A172 (cell line): ENCODE measurements at regions not wholly inside any gene's neighbourhood (a gene's known extent, or its start where the extent isn't known, plus 50 kb on each side); places are given as distances from the start of the nearest gene placed in this dataset.
"Not testable (repeated sequence)": the region's sequence is repeated elsewhere in the genome, so short reads cannot be mapped to it uniquely, and the experiment has no call there.

Experiments used
- DNase-seq: peaks from one replicate; pipeline ENCODE4 v3.0.0-alpha.2; 2015; ENCODE audit warnings: low spot score

- DNase-seq = no peak
Measured at GRCh38 chr2:117359266-117359914, 455.1 kb upstream of the DDX18 start.

- DNase-seq = no peak
Measured at GRCh38 chr2:117360586-117360985, 453.9 kb upstream of the DDX18 start.

GRCh38 chr2:117378653-117379052, 435.8 kb upstream of the DDX18 start:
- DNase-seq = no peak

GRCh38 chr2:117379928-117380327, 434.6 kb upstream of the DDX18 start:
- DNase-seq = no peak

- not testable (repeated sequence) for DNase-seq
Measured at GRCh38 chr2:117383997-117384396, 430.5 kb upstream of the DDX18 start.

DNA sequence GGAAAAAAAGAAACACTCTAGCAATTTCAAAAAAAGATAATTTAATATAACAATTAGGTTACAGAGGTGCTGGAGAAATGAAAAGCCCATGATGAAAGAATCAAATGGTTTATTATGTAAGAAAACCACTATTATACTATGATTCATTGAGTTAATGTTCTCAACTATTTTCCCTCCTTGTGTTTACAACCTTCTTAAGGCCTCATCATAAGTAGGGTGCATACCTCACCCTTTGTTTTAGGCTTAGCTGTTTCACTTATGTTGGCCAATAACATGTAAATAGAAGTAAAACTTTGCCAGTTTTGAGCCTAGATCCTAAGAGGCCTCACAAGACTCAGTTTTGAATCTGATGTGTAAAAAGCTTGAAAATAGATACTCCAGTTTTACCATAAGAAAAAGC, 418.3 kb upstream of the DDX18 start:
- DNase-seq = no peak

DNA sequence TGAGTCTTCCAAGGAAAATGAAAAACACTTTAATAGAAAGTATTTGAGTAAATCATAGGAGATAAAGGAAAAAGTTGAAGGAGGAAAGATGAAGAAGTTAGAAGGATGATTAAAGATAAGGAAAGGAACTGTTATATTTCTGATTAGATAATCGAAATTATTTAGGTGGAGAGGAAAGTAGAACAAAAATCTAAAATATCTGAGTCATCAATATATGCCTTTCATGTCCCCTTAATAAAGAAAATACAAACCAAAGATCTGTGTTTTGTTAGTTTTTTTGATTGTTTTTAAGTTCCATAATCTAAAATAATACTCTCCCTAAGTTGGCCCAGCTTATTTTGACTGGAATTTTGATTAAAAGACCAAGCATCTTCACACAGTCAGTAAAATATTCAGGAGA, 412.9 kb upstream of the DDX18 start:
- no peak for DNase-seq

DNA sequence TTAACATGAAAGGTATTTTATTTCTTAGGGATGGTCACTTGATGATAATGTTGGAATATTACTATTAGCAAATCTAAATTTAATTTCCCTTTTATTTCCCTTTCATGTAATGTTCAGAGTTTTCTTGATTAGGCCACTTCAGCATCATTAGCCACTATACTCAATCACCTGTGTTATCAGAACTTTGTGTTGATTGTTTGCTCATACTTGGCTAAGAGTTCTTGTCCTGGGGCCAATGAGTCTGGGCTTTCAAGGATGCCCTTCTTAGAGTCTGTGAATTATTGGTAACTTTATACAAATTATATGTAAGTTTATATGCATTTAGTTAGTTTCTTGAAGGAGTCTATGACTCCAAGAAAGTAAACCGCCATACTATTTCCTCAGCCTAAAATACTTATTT, 408.0 kb upstream of the DDX18 start:
- no peak for DNase-seq

DNA sequence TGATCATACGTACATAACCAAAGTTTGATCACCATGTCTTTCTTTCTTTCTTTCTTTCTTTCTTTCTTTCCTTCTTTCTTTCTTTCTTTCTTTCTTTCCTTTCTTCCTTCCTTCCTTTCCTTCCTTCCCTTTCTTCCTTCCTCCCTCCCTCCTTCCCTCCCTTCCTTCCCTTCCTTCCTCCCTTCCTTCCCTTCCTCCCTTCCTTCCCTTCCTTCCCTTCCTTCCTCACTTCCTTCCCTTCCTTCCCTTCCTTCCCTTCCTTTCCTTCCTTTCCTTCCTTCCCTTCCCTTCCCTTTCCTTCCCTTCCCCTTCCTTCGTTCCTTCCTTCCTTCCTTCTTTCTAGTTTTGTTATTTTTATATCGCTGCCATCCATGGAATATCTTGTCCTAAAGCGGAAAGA, 406.7 kb upstream of the DDX18 start:
- no peak for DNase-seq

- DNase-seq = no peak
Measured at GRCh38 chr2:117409443-117409842, 405.0 kb upstream of the DDX18 start.

GRCh38 chr2:117411983-117412382, 402.5 kb upstream of the DDX18 start:
- DNase-seq = no peak

DNA sequence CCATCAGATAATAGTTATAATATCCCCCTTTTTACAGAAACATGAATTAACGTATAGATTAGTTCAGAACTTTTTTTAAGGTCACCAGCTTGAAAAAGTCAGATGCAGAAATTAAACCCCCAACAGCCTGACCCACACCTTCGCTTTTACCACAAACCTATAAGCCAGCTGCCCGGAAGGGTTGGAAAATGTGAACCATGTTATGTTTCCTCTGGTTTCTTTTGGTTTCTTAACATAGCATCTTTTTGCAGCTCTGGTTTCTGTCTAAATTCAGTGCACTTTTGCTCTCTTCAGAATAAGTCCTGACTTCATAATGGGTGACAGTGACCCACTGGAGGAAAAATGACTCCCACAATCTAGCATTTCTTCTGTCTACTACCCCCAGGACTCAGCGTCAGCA, 381.7 kb upstream of the DDX18 start:
- no peak for DNase-seq

- no peak for DNase-seq
Measured at GRCh38 chr2:117436697-117437096, 377.8 kb upstream of the DDX18 start.

DNA sequence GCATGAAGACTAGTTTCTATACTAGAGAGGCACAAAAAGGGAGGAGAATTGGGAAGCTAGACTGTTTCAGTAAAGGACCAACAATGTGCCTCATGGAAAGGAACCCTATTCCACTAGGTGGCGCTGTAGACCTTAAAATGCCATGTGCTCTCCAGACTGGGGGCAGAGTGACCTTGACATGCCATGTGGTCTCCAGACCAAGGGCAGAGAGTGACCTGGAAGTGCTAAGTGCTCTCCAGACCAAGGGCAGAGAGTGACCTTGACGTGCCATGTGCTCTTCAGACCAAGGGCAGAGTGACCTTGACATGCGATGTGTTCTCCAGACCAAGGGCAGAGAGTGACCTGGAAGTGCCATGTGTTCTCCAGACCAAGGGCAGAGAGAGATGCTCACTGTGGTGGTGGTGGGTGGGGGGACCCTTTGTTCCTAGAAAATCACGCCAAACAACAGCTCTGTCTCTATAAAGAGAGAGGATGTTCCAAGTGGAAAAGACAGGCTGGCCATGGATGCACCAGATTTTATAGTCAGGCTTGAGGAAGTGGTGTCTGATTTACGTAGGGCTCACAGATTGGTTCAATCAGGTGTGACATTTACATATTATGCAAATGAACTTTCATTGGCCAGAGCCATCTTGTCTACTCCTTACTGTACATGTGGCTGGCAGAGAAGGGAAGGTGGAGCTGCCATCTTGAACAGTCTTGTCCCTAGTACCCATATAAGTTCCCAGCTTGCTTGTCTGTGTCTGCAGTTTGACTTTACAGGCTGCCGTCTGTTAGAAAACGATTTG, 344.0 kb upstream of the DDX18 start:
- DNase-seq = peak; percentile 11

GRCh38 chr2:117481608-117482007, 332.9 kb upstream of the DDX18 start:
- DNase-seq = no peak

DNA sequence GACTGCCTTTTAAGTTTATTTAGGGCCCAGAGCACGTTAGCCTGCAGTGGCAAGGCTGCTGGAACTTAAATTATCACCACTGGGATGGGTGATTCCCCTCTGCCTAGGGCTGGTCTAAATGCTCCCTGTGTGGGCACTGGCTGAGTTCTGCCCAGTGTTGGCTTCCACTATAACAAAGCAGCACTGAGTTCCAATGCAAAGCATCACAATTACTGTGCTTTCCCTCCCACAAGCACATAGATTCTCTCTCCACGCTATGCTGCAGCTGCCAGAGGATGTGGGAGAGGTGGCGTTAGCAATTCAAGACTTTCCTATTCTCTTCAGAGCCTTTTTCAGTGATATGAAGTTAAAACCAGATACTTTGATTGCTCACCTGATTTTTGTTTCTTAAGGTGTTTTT, 328.9 kb upstream of the DDX18 start:
- no peak for DNase-seq

DNA sequence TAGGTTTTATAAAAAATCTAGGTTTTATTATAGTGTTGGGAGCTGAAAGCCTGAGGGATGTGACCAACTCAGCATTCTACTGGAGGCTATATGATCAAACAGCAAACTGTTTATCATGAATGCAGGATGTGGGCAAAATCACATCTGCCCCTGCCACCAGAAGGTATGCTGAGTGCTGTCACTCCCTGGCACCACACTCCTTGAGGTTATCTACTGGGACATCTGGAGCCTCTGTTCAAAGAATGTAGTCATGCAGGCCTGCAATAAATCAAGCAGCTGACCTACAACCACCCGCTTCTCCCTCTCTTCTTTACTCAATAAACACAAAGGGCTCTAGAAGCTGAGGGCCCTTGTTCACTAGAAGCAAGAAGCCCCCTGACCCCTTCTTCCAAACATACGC, 328.4 kb upstream of the DDX18 start:
- no peak for DNase-seq

GRCh38 chr2:117492209-117492851, 322.2 kb upstream of the DDX18 start:
- DNase-seq = no peak

DNA sequence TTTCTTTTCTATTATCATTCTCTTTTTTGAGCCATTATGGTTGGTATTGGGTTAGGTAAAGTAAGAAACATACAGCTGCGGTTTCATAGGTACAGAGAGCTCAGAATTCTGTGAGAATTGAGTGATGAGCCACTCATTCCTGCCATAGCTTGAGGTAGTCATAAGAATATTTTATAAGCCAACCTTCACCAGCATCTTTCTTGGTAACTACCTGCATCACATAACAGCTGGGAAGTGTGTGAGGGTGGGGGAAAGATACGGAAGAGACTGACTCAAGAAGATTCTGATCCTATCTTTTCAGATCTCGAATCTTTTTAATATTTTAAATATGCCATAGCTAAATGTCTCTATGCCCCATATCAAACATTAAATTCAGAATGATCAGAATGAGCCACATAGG, 313.8 kb upstream of the DDX18 start:
- no peak for DNase-seq

GRCh38 chr2:117502121-117502520, 312.4 kb upstream of the DDX18 start:
- DNase-seq = no peak

DNA sequence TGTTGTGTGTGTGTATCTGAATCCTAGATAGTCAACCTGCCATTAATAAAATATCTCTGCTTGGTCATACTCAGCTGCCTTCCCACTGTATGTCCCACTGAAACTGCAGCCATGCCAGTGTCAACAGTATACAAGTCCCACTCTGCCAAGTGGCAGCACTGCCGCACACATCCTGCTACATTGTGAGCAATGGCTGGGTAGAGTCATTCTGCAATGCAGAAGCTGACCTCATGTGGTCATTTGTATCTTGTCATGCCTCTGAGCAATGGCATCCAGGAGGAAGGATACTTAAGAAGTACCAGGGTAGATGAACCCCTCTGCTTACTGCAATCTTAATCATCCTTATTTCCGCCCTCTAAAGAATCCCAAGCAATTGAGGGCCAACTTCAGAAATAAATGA, 302.2 kb upstream of the DDX18 start:
- DNase-seq = no peak

GRCh38 chr2:117514371-117514770, 300.1 kb upstream of the DDX18 start:
- no peak for DNase-seq

DNA sequence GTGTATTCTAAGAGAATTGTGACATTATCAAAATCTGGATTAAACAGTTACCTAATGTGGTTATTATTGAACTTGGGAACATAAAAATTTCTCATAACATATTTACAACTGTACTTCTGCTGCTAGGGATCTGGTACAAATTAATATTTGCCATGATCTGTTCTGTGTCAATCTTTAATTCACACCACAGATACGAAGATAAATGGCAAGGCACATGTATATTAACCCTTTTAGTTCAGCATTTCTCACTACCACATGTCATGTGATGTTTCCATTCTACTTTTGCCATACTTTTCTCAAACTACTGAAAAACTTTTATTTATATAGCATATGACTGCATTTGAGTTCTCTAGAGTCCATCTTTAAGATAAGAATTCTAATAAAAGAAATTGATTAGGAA, 295.3 kb upstream of the DDX18 start:
- no peak for DNase-seq
